VCaP (cell line): ENCODE measurements at regions not wholly inside any gene's neighbourhood (a gene's known extent, or its start where the extent isn't known, plus 50 kb on each side); places are given as distances from the start of the nearest gene placed in this dataset.

Experiments
- H3K27ac ChIP-seq: fragments of 450-650 bp; 2 replicates; pipeline ENCODE4 v1.5.1; 2017
- TF ChIP-seq, protein P1 (sequence below): fragments of 450-650 bp; conservative IDR thresholded peaks from 2 replicates; pipeline ENCODE4 v1.5.1; 2017; ENCODE audit warnings: mild to moderate bottlenecking, moderate library complexity

DNA sequence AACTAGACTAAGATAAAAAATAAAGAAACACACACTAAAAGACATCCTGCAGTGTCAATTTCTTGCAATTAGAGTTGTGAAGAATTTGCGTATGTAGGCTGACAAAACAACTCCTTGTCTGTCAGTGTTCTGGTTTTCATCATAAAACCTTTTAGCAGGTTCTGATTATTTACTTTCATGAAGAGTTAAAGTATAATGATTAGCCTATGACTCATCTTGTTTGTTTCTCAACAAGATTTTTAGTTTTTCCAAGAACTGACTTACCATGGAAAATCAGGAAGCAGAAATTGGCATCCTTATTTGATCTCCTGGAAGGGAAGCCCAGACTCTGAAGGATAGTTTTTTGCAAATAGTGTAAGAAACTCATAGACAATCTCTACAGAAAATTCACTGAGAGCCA lies 848.7 kb upstream of the PCDH9 start:
- H3K27ac ChIP-seq: no peak overlapping the region
- TF ChIP-seq, protein P1, sequence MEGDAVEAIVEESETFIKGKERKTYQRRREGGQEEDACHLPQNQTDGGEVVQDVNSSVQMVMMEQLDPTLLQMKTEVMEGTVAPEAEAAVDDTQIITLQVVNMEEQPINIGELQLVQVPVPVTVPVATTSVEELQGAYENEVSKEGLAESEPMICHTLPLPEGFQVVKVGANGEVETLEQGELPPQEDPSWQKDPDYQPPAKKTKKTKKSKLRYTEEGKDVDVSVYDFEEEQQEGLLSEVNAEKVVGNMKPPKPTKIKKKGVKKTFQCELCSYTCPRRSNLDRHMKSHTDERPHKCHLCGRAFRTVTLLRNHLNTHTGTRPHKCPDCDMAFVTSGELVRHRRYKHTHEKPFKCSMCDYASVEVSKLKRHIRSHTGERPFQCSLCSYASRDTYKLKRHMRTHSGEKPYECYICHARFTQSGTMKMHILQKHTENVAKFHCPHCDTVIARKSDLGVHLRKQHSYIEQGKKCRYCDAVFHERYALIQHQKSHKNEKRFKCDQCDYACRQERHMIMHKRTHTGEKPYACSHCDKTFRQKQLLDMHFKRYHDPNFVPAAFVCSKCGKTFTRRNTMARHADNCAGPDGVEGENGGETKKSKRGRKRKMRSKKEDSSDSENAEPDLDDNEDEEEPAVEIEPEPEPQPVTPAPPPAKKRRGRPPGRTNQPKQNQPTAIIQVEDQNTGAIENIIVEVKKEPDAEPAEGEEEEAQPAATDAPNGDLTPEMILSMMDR: no peak

GRCh38 chr13:68078469-68078868 lies 848.3 kb upstream of the PCDH9 start:
- TF ChIP-seq, protein P1: no peak
- H3K27ac ChIP-seq: no peak overlapping the region

- H3K27ac ChIP-seq: no peak overlapping the region
- TF ChIP-seq, protein P1: no peak
Observed at GRCh38 chr13:68076046-68076445, 845.9 kb upstream of the PCDH9 start.

DNA sequence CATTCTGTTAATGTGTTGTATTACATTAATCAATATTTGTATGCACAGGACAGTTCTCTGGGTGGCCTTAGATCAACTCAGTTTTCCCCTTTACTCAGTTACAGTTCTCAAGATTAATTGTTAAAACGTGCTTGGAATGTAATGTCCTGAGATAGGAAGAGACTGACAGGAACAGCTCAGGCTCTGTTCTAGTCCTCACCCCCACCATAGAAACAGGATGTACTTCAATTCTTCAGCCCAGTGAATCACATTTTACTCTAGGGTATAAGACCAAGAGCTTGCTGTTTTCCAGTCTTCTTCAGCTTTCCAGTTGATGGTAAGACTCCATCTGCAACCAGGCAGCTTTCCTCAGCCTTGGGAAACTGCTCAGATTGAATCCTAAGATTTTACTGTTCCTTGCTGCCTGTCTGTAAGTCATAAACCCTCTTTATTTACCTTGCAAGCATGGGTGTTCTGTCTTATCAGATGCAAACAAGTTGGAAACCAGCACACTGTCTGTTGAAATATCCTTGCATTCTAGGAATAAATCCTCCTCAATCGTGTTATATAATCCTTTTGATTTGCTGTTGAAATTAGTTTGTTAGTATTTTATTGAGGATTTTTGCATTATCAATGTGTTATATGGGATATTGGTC lies 836.9 kb upstream of the PCDH9 start:
- TF ChIP-seq, protein P1: no peak
- H3K27ac ChIP-seq: peak overlapping the region; percentile 50

- TF ChIP-seq, protein P1: no peak
- H3K27ac ChIP-seq: no peak overlapping the region
Observed at GRCh38 chr13:68064001-68064770, 834.0 kb upstream of the PCDH9 start.

DNA sequence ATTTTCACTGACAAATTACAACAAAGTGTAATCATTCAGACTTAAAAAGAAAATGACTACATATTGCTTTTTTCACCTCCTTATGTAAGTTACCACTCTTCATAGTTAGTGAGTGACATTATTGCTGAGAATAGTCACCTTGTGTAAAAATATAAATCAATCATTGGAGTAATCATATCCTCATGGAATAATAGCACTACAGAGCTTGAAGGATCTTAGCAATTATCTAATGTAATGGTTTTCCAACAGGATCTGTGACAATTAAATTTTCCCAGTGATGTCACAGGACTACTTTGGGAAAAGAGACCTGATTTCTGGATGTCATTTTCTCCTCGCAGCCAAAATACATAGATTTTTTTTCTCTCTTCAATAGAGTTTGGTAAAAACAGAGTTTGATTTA lies 833.0 kb upstream of the PCDH9 start:
- TF ChIP-seq, protein P1: no peak
- H3K27ac ChIP-seq: no peak overlapping the region

DNA sequence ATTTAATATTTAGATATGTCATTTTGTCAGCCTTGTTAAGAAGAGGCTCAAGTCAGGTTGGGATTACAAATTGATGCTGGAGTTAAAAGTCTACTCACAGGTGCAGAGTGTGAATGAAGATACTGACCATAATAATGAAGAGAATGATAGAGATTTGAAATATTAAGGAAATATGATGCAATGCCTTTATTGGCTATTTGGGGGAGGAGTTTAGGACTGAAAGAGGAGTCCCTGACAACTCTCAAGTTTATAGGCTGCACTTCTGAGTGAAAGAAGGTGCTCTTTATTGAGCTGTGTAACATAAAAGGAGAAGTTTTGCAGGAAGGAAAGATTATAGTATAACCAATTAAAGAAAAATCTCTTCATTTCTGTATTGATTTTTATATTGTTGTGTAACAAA lies 827.7 kb upstream of the PCDH9 start:
- TF ChIP-seq, protein P1: no peak

More for the DNA sequence above, 827.7 kb upstream of the PCDH9 start:
- H3K27ac ChIP-seq: no peak overlapping the region
